ENCODE measurements at regions not wholly inside any gene's neighbourhood (a gene's known extent, or its start where the extent isn't known, plus 50 kb on each side); places are given as distances from the start of the nearest gene placed in this dataset.

GRCh38 chr4:30875658-30876269 lies 155.6 kb downstream of the PCDH7 start:
- DNase-seq (ENCODE audit: low read depth), result no peak

- DNase-seq (ENCODE audit: low read depth), result no peak
These were observed 159.9 kb downstream of the PCDH7 start for GRCh38 chr4:30879855-30880598.

DNA sequence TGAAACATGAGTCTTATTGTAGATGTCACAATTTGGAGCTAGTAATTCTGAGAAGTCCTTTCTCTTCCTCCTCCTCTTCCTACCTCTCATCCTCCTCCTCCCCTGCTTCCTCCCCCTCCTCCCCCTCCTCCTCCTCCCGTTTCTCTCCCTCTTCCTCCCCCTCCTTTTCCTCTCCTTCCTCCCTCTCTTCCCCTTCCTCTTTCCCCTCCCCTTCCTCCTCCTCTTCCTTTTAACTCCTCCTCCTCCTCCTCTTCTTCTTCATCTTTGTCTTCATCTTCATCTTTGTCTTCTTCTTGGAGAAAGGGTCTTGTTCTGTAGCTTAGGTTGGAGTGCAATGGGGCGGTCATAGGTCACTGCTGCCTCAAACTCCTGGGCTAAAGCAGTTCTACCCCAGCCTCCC lies 161.8 kb downstream of the PCDH7 start:
- no peak for DNase-seq (ENCODE audit: low read depth)

- DNase-seq (ENCODE audit: low read depth), result no peak
These were observed 162.3 kb downstream of the PCDH7 start for GRCh38 chr4:30882443-30882842.

DNA sequence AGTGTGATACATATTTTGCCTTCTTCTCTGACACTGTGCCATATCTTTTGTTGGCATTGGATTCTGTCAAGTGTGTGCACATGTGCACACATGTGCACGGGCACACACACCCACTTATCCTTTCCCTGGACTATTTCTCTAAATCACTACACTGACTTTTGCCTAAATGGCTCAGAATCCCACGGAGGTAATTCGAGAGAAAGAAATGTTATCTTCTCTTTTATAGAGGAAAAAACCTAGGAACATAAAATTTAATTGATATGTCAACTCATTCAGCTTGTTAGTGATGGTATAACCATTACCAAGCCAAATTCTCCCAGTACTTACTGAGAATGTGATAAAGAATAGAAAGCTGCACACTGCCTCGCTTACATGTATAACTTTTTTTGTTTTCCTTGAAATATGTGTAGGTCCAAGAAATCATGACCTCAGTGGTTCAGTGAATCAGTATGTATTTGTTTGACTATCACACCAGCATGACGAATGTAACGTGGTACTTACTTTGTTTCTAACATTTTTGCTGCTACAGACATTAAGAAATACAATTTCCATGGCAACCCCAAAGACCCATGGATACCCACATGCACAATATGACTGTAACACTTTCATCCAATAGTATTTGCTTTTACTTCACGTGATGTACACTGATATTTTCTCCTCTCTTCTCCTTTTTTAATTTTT lies 163.0 kb downstream of the PCDH7 start:
- no peak for DNase-seq (ENCODE audit: low read depth)

- DNase-seq (ENCODE audit: low read depth), result no peak
These were observed 181.6 kb downstream of the PCDH7 start for GRCh38 chr4:30901461-30902451.

DNA sequence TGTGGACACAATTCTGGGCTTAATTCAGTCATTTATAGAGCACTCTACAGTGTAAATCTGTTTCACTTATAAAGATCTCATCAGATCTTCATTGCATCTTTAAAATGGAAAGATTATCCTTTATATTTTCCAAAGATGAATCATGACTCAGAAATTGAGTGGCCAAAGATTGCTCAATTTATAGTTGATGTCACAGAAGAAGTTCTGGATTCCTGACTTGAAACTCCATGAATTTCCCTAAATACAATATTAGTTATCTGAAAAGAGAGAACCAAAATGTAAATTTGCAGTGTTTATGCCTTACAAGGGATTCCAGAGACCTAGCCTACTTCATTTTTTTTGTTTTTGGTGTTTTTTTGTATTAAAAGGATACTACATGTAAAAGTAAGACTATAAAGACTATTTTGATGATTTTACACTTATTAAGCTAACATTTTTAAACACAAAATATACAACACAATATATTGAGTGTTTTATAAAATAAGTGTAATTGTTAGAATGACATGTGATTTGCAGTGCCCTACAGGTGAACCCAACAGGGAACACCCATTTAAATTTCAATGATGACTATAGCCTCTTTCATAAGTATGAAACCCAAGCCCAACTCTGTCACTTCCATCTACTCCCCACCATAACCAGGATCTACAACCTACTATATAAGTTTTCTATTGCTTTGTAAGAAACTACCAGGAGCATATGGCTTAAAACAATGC lies 183.5 kb downstream of the PCDH7 start:
- DNase-seq (ENCODE audit: low read depth), result no peak

- no peak for DNase-seq (ENCODE audit: low read depth)
These were observed 184.0 kb downstream of the PCDH7 start for GRCh38 chr4:30904215-30904555.

GRCh38 chr4:30904588-30904987 lies 184.4 kb downstream of the PCDH7 start:
- no peak for DNase-seq (ENCODE audit: low read depth)

DNA sequence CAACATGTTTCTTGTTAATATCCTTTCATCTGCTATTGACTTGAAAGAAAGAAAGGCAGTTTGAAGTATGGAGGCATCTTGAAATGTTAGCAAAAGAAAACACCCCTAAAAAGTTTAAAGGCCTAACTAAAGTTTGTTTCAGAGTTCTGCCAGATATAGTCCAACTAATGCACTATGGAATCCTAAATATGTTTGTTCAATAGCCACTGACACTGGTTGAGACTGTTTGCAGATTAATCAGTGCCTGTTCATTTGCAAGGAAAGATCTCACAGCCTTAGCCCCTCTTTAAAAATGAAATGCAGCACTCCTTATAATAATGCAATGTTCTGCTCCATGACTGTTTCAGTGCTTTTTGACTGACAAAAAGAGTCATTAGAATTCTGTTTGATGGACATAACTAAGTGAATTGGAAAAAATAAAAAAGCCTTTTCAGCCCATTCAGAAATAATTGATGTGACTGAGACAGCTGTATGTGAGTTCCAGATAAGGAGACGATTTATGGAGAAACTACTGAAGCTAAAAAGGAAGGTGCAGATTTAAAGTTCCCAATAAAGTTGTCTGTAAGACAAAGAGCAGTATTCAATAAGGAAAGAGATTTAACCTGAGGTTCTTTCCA lies 192.0 kb downstream of the PCDH7 start:
- no peak for DNase-seq (ENCODE audit: low read depth)

GRCh38 chr4:30916337-30917274 lies 196.4 kb downstream of the PCDH7 start:
- no peak for DNase-seq (ENCODE audit: low read depth)

GRCh38 chr4:30917946-30918345 lies 197.8 kb downstream of the PCDH7 start:
- no peak for DNase-seq (ENCODE audit: low read depth)

GRCh38 chr4:30919458-30919857 lies 199.3 kb downstream of the PCDH7 start:
- no peak for DNase-seq (ENCODE audit: low read depth)

- DNase-seq (ENCODE audit: low read depth), result no peak
These were observed 199.9 kb downstream of the PCDH7 start for GRCh38 chr4:30920043-30920442.

GRCh38 chr4:30922625-30923024 lies 202.5 kb downstream of the PCDH7 start:
- no peak for DNase-seq (ENCODE audit: low read depth)

DNA sequence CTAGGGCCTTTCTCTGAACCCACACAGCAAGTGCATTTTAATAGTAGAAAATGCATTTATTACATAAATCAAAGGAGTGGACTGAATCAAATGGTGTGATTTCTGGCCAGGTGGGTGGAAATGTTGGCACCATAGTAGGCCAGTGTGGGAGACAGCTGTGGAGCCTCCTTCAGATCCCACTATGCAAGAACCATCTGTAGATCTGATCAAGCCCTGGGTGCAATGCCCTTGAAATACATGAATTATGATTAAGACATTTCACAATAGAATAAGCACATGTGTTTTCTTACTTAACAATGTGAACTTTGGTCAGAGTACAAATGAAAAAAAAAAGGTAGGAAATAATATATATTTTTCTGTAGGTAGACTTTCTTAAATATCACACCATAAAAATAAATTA lies 204.3 kb downstream of the PCDH7 start:
- no peak for DNase-seq (ENCODE audit: low read depth)

- no peak for DNase-seq (ENCODE audit: low read depth)
These were observed 209.5 kb downstream of the PCDH7 start for GRCh38 chr4:30929649-30930048.

GRCh38 chr4:30930276-30930675 lies 210.1 kb downstream of the PCDH7 start:
- DNase-seq (ENCODE audit: low read depth), result no peak

GRCh38 chr4:30932581-30932980 lies 212.4 kb downstream of the PCDH7 start:
- no peak for DNase-seq (ENCODE audit: low read depth)

- DNase-seq (ENCODE audit: low read depth), result no peak
These were observed 218.9 kb downstream of the PCDH7 start for GRCh38 chr4:30939069-30939468.
